NCI-H2227 (cell line): ENCODE measurements at regions not wholly inside any gene's neighbourhood (a gene's known extent, or its start where the extent isn't known, plus 50 kb on each side); places are given as distances from the start of the nearest gene placed in this dataset.
"Not testable (repeated sequence)": the region's sequence is repeated elsewhere in the genome, so short reads cannot be mapped to it uniquely, and the experiment has no call there.

ENCODE experiments used
- DNase-seq: peaks from one replicate; lab custom pipeline; 2025; ENCODE audit not compliant: unreplicated experiment; lab: John Stamatoyannopoulos, UW

DNA sequence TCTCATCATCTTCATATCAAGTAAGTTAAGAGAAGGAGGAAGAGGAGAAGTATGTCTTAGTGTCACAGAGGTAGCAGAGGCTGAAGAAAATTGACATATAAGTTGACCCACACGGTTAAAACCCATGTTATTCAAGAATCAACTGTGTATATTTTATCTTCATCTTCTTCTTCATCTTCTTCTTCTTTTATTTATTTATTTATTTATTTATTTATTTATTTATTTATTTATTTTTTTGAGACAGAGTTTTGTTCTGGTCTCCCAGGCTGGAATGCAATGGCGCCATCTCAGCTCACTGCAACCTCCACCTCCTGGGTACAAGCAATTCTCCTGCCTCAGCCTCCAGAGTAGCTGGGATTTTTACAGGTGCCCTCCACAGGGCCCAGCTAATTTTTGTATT, 1242.3 kb upstream of the RAG2 start:
- DNase-seq: not testable (repeated sequence)

GRCh38 chr11:37830529-37830928, 1232.5 kb upstream of the RAG2 start:
- DNase-seq: no peak

- DNase-seq: no peak
Measured at GRCh38 chr11:37817727-37818270, 1219.8 kb upstream of the RAG2 start.

GRCh38 chr11:37812281-37812880, 1214.3 kb upstream of the RAG2 start:
- DNase-seq: peak; percentile 30

- no peak for DNase-seq
Measured at GRCh38 chr11:37811349-37811748, 1213.3 kb upstream of the RAG2 start.

GRCh38 chr11:37804666-37805065, 1206.6 kb upstream of the RAG2 start:
- no peak for DNase-seq

DNA sequence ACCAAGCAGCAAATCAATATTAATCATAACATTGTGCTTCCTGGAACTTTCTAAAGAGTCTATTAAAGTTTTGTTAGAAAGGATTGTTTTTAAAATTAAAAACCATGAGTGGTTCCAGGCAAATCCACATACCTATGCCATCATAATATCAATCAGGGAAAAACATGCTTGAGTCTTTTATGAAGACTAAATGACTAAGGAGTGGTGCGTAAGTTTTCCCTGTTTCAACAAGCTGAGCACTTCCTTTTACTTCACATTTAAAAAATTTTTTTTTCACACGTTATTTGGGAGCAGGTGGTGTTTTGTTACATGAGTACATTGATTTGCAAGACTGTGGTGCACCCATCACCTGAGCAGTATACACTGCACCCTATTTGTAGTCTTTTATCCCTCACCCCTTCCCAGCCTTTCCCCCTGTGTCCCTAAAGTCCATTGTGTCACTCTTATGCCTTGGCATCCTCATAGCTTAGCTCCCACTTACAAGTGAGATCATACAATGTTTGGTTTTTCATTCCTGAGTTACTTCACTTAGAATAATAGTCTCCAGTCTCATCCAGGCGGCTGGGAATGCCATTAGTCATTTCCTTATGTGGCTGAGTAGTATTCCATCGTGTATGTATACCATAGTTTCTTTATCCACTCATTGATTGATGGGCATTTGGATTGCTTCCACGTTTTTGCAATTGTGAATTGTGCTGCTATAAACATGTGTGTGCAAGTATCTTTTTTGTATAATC, 1190.3 kb upstream of the RAG2 start:
- no peak for DNase-seq

GRCh38 chr11:37786214-37786755, 1188.2 kb upstream of the RAG2 start:
- DNase-seq: no peak

DNA sequence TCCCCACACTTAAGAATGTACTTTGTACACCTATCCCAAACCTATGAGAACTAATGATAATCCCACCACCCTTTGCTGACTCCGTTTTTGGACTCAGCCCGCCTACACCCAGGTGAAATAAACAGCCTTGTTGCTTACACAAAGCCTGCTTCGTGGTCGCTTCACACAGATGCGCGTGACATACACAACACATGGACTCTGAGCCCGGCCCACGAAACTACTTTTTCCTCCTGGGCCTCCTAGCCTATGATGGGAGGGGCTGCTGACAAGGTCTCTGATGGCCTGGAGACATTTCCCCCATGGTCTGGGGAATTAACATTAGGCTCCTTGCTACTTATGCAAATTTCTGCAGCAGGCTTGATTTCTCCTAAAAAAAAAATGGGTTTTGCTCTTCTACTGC, 1176.4 kb upstream of the RAG2 start:
- no peak for DNase-seq

DNA sequence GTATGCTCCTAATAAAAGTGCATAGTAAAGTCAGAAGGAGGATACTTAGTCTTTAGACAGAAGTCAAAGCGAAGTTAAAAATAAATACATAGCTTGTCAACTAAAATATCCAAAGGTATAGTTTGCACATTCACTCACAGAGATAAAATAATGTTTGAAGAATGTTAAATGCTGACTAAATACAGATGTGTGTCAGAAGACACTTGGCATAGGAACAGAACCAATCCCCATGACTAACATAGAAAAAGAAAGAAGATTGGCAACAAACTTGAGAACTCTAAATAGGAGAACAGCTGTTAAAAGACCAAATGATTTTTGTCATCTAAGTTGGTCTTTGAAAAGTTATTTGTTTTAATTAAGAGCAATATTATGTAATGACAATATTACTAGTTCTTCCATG, 1172.1 kb upstream of the RAG2 start:
- no peak for DNase-seq

DNA sequence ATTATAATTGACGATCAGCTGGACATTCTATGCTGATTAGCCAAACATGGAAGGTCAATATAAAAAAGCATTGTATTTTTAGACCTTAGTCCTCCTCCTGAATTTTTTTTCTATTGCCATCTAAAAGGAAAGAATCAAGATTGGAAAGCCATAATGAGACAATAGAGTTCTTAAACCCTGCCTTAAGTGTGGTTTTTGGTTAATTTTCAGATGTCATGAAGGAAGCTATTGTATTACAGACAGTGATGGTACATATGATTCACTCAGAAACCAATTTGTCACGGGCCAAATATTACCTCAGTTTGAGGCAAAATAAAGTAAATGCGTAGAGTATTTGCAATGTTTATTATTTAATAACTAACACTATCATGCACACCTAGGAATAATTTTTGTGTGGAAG, 1164.0 kb upstream of the RAG2 start:
- DNase-seq: no peak

DNA sequence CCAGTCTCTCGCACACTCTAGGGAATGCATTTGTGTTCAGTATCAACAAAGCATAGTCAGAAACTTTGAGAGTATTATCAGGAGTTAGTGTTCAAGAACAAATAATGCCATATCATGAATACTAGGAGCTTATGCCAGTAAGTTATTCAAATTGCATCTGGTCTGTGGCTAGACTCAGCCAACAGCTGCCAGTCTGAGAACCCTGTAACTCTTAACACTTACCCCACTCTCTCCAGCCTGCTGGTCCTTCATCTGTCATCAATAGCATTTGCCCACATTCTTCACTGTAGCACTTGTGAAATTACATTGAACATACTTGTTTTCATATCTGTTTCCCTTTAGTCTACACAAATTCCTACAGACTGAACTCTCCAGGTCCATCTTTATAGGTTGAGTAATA, 1157.5 kb upstream of the RAG2 start:
- no peak for DNase-seq

- DNase-seq: no peak
Measured at GRCh38 chr11:37748641-37749040, 1150.6 kb upstream of the RAG2 start.

DNA sequence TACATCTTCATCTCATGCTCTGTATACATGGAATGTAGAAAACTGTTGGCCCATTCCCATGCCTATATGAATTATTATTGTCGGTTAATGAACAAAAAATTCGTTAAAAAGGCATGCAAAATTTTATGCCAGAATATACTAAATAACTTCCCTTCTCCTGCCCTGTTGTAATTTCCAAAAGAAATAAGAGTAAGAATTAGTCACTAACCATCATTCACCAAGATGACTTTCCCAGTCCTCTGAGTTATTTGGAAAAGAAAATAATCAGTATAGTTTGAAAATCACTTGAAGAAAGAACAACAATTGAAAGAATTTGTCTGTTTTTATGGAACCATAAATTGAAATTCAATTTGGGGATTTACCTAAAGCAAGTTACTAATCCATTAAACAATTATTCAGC, 1149.1 kb upstream of the RAG2 start:
- DNase-seq: no peak

DNA sequence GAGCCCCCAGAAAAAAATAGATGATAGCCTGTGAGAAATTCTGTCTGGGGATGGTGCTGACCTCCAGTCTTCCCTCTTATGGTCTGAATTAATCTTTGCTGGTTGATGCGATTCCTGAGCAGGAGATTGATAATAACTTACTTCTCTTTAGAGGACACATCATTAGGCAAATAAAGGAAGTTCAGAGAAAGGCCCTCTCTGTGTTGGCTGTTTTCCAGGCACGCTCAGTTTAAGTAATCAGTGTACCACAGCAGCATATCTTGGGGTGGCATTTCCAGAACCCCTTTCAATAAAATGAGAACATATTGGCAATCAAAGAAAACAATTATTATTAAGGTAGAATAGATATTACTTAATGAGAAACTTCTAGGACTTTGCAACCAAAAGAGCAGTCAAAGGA, 1129.3 kb upstream of the RAG2 start:
- no peak for DNase-seq

GRCh38 chr11:37724315-37724714, 1126.3 kb upstream of the RAG2 start:
- no peak for DNase-seq

GRCh38 chr11:37721485-37721884, 1123.4 kb upstream of the RAG2 start:
- DNase-seq: no peak

GRCh38 chr11:37718431-37718999, 1120.5 kb upstream of the RAG2 start:
- DNase-seq: no peak

GRCh38 chr11:37712251-37712650, 1114.2 kb upstream of the RAG2 start:
- DNase-seq: peak; percentile 37

DNA sequence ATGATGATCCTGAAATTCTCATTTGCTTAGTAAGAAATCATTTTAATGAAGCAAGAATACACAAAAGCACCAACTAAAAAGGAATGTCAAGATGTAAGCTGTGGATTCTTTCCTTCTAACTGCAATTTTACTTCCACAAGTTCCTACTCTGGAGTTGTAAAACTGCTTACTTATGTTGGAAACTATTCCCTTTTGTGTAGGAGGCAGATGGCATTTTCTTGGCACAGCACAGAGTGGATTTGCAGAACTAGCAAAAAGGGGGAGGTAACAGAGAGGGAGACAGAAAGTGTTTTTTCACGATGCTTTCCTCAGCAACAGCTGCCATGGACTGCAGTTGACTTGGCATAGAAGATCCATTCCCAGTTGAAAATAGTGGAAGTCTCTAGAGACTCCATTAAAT, 1112.0 kb upstream of the RAG2 start:
- no peak for DNase-seq

- DNase-seq: no peak
Measured at GRCh38 chr11:37704791-37705190, 1106.8 kb upstream of the RAG2 start.

DNA sequence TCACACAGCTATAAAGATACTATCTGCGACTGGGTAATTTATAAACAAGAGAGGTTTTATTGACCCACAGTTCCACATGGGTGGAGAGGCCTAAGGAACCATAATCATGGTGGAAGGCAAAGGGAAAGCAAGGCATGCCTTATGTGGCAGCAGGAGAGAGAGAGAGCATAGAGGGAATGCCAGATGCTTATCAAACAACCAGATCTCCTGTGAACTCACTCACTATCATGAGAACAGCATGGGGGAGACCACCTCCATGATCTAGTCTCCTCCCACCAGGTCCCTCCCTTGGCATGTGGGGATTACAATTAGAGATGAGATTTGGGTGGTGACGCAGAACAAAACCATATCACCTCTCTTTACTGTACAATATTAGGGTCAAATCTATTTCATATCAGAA, 1101.6 kb upstream of the RAG2 start:
- DNase-seq: no peak
